Upper lobe of left lung (tissue), 4 donors: ENCODE measurements at regions not wholly inside any gene's neighbourhood (a gene's known extent, or its start where the extent isn't known, plus 50 kb on each side); places are given as distances from the start of the nearest gene placed in this dataset.

ENCODE experiments used
- EP300 ChIP-seq, 4 donors: sonication (generic); formaldehyde crosslinking; IDR thresholded peaks; one replicate each; pipeline ENCODE4 v1.5.1; 2017; ENCODE audit warnings: antibody characterized with exemption in 4 of 4, control low read depth in 2 of 4
- POLR2A ChIP-seq, 4 donors: fragments of 450-650 bp; IDR thresholded peaks; one replicate each; pipeline ENCODE4 v1.5.1; 2016 to 2017; ENCODE audit warnings: antibody characterized with exemption in 4 of 4, mild to moderate bottlenecking in 2 of 4
- POLR2AphosphoS5 ChIP-seq, 2 donors: sonication (generic); formaldehyde crosslinking; IDR thresholded peaks; one replicate each; pipeline ENCODE4 v1.5.1; 2017; ENCODE audit warnings: antibody characterized with exemption in 2 of 2
- TF ChIP-seq, protein P1 (sequence below), 6 experiments: fragments of 450-650 bp in 4 of 6; fragments of 200-600 bp in 2 of 6; sonication (generic) in 2 of 6; IDR thresholded peaks; one replicate each; pipeline ENCODE4 v1.5.1; 2016 to 2019; ENCODE audit warnings: antibody characterized with exemption in 6 of 6

DNA sequence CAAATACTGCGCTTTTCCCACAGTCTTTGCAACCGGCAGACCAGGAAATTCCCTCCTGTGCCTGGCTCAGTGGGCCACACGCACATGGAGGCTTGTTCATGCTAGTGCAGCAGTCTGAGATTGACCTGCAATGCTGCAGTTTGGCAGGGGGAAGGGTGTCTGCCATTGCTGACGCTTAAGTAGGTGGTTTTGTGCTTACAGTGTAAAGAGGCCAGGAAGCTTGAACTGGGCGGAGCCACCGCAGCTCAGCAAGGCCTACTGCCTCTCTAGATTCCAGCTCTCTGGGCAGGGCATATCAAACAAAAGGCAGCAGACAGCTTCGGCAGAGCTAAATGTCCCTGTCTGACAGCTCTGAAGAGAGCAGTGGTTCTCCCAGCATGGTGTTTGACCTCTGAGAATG is 390.5 kb upstream of the TECRL start:
- TF ChIP-seq, protein P1, sequence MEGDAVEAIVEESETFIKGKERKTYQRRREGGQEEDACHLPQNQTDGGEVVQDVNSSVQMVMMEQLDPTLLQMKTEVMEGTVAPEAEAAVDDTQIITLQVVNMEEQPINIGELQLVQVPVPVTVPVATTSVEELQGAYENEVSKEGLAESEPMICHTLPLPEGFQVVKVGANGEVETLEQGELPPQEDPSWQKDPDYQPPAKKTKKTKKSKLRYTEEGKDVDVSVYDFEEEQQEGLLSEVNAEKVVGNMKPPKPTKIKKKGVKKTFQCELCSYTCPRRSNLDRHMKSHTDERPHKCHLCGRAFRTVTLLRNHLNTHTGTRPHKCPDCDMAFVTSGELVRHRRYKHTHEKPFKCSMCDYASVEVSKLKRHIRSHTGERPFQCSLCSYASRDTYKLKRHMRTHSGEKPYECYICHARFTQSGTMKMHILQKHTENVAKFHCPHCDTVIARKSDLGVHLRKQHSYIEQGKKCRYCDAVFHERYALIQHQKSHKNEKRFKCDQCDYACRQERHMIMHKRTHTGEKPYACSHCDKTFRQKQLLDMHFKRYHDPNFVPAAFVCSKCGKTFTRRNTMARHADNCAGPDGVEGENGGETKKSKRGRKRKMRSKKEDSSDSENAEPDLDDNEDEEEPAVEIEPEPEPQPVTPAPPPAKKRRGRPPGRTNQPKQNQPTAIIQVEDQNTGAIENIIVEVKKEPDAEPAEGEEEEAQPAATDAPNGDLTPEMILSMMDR (IDR thresholded peaks at IDR 0.05): no peak
- no peak for TF ChIP-seq POLR2A (IDR thresholded peaks at IDR 0.05)
- no peak for TF ChIP-seq POLR2AphosphoS5 (IDR thresholded peaks at IDR 0.05)
- TF ChIP-seq EP300 (IDR thresholded peaks at IDR 0.05): no peak
